ENCODE measurements at regions not wholly inside any gene's neighbourhood (a gene's known extent, or its start where the extent isn't known, plus 50 kb on each side); places are given as distances from the start of the nearest gene placed in this dataset.

DNA sequence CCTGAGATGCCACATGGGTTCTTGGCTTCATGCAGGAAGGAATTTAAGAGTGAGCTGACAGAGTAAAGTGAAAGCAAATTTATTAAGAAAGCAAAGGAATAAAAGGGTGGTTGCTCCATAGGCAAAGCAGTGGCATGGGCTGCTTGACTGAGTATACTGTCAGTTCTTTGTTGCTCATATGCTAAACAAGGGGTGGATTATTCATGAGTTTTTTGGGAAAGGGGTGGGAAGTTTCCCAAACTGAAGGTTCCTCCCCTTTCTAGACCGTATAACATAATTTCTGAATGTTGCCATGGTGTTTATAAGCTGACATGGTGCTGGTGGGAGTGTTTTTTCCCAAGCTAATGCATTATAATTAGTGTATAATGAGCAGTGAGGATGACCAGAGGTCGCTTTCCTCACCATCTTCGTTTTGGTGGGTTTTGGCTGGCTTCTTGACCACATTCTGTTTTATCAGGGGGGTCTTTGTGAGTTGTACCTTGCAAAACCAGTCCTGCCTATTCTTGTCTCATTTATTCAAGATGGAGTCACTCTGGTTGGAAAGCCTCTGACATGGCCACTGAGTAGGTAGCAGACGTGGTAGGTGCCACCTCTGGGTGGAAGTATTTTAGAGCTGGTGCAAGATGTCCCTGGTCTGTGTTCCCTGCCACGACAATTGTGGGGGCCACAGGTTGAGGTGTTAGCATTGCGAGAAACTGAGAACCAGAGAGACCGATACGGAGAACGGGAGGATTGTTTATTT is 107.5 kb upstream of the SDK1 start:
- no peaks in the 10 kb centered on the region for H3K4me1 ChIP-seq (ENCODE audit: low read depth)
- no peaks in the 10 kb centered on the region for H3K36me3 ChIP-seq (ENCODE audit: low read depth)
- intact Hi-C loops (cut with DNase I, micrococcal nuclease): no loop called here
- H3K4me3 ChIP-seq: no peak overlapping the region
- DNase-seq: no peak
- TF ChIP-seq, protein P1, sequence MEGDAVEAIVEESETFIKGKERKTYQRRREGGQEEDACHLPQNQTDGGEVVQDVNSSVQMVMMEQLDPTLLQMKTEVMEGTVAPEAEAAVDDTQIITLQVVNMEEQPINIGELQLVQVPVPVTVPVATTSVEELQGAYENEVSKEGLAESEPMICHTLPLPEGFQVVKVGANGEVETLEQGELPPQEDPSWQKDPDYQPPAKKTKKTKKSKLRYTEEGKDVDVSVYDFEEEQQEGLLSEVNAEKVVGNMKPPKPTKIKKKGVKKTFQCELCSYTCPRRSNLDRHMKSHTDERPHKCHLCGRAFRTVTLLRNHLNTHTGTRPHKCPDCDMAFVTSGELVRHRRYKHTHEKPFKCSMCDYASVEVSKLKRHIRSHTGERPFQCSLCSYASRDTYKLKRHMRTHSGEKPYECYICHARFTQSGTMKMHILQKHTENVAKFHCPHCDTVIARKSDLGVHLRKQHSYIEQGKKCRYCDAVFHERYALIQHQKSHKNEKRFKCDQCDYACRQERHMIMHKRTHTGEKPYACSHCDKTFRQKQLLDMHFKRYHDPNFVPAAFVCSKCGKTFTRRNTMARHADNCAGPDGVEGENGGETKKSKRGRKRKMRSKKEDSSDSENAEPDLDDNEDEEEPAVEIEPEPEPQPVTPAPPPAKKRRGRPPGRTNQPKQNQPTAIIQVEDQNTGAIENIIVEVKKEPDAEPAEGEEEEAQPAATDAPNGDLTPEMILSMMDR (IDR thresholded peaks at IDR 0.05): no peak
- H3K9me3 ChIP-seq: no peaks in the 10 kb centered on the region
- no peak for ATAC-seq

DNA sequence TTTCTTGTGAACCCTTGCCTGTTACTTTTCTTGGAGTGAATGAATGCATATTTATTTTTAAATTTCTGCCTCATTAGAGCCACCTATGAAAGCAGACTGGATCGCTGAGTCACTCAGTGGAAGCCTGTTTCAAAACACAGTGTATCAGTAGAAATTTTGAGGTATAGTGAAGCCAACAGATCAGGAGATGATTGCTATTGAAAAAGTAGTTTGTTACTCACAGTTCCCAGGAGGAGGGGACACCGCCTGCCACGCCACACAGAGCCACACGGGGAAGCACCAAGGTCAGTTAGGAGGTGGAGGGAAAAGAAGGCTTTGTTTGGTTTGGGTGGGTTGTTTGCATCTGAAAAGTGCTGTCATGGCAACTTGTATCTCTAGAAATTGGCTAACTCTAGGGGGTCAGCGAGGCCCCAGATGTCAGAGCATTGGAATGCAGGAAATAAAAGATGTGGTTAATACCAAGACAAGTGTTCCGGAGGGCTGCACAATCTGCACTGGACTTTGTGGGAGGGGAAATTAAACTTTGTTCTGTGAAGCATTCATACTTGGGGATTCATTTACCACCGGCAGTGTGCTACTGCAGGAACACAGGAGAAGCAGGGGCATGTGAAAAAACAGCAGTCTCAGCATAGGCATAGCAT is 106.4 kb upstream of the SDK1 start:
- H3K4me3 ChIP-seq: no peak overlapping the region
- no peaks in the 10 kb centered on the region for H3K9me3 ChIP-seq
- TF ChIP-seq, protein P1 (IDR thresholded peaks at IDR 0.05): no peak
- intact Hi-C loops (cut with DNase I, micrococcal nuclease): no loop called here
- DNase-seq (no peak), ATAC-seq (no peak)
- H3K4me1 ChIP-seq (ENCODE audit: low read depth): no peaks in the 10 kb centered on the region
- H3K36me3 ChIP-seq (ENCODE audit: low read depth): no peaks in the 10 kb centered on the region

DNA sequence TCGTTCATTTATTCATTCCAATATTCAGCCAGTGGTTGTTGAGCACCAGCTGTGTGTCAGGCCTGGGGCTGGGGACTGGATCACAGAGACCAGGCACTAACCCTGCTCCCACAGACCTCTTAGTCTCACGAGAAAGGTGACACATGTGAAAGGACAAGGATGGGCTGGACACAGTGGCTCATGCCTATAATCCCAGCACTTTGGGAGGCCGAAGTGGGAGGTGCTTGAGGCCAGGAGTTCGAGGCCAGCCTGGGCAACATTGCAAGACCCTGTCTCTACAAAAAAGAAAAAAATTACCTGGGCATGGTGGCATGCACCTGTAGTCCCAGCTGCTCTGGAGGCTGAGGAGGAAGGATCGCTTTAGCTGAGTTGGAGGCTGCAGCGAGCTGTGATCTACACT is 105.9 kb upstream of the SDK1 start:
- no peak for ATAC-seq

DNA sequence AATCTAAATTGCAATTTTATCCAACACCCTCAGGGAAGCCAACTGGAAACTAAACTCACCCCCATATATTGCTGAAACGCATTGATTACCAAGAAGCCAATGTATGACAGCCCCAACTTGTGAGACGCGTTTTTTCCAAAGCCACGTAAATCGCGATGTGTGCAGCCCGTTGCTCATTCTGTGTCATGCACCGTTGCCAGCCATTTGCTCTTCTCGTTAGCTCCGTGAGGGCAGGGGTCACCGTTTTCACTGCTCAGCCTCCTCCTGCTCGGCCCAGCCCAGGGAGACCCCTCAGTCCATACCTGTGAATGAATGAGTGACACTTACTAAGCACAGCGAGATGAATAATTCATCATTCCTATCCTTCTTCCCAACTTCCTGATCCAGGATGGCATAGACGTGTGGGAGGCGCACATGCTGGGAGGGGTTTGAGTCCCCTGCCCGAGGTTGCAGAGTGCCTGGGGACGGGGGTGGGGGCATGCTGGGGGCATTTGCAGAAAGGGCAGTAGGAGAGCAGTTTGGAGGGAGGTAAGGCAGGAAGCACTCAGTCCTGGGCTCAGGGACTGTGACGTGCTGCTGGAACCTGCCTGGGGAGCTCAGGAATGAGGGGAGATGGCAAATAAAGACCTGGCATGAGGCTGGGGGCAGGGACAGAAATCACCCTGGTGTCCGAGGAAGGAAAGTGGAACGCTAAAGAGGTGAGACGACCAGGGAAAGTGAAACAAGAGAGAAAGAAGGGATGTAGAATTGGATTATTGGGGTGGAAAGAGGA is 104.2 kb upstream of the SDK1 start:
- no peak overlapping the region for H3K4me3 ChIP-seq
- no peaks in the 10 kb centered on the region for H3K36me3 ChIP-seq (ENCODE audit: low read depth)
- intact Hi-C loops (cut with DNase I, micrococcal nuclease): no loop called here
- no peaks in the 10 kb centered on the region for H3K9me3 ChIP-seq
- no peaks in the 10 kb centered on the region for H3K4me1 ChIP-seq (ENCODE audit: low read depth)
- ATAC-seq: no peak
- DNase-seq: no peak
- TF ChIP-seq, protein P1 (IDR thresholded peaks at IDR 0.05): no peak

More for the DNA sequence above, 105.9 kb upstream of the SDK1 start:
- intact Hi-C loops (cut with DNase I, micrococcal nuclease): no loop called here
- Histone ChIP-seq H3K4me3 (no peak overlapping the region), H3K36me3 (ENCODE audit: low read depth) (no peaks in the 10 kb centered on the region), H3K9me3 (no peaks in the 10 kb centered on the region), H3K4me1 (ENCODE audit: low read depth) (no peaks in the 10 kb centered on the region)
- TF ChIP-seq, protein P1 (IDR thresholded peaks at IDR 0.05): no peak
- DNase-seq: no peak

DNA sequence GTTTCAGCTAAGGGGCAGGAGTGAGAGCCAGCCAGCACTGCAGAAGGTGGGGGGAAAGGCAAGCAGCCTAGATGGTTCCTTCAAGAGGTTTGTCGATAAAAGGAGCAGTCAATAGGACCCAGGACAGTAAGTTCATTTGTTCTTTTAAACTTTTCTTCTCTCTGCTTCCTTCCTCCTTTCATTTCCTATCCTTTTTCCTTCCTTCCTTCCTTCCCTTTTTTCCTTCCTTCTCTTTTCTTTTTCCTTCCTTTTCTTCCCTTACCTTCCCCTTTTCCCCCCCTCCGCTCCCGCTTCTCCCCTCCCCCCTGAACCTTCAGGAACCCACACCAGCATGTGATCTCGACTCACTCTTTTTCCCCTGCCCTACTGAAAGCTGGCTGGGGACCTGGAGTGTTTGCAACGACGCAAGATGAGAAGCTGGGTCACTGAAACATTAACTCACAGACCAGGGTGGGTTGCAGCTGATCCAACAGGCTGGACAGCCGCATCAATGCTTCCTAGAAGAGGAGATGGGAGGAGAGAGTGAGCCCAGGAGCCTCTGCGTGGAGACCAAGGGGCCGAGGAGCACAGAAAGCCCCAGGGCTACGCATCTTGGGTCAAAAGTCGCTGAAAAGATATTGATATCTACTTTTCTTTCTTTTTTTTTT is 103.4 kb upstream of the SDK1 start:
- intact Hi-C loops (cut with DNase I, micrococcal nuclease): no loop called here
- DNase-seq: no peak
- H3K9me3 ChIP-seq: no peaks in the 10 kb centered on the region
- H3K4me1 ChIP-seq (ENCODE audit: low read depth): no peaks in the 10 kb centered on the region
- H3K4me3 ChIP-seq: no peak overlapping the region
- TF ChIP-seq, protein P1 (IDR thresholded peaks at IDR 0.05): no peak
- ATAC-seq: no peak
- no peaks in the 10 kb centered on the region for H3K36me3 ChIP-seq (ENCODE audit: low read depth)

All from mucosa of descending colon (tissue), 3 donors.